ENCODE measurements at regions not wholly inside any gene's neighbourhood (a gene's known extent, or its start where the extent isn't known, plus 50 kb on each side); places are given as distances from the start of the nearest gene placed in this dataset.

DNA sequence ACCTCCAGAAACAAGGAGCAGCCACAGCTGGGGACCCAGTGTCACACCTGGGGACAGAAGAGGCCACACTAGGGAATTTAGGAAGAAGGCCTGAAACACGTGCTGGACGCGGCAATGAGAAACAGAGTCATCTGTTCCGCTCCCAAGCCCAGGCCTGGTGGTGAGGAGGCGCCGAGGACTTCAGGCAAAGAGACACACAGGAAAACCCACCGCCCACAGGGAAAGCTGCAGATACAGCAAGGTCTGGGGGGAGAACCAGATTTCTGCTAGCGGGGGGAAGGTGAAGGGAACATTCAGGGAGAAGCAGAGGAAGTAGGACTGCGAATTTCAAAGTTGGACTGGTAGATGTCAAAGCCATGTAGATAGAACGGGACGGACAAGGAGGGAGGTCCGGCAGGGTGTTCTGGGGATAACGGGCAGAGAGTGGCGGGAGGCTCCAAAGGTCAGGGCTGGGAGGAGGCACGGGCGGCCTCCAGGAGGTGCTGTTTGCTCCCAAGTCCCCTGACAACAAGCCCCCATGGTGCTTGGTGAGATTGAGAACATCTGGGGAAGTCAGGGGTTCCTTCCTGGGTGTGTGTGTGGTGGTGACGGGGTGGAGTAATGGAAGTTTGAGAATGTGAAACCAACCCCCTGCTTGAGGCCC is 351.7 kb upstream of the MYT1L start:
- TF ChIP-seq, protein P1, sequence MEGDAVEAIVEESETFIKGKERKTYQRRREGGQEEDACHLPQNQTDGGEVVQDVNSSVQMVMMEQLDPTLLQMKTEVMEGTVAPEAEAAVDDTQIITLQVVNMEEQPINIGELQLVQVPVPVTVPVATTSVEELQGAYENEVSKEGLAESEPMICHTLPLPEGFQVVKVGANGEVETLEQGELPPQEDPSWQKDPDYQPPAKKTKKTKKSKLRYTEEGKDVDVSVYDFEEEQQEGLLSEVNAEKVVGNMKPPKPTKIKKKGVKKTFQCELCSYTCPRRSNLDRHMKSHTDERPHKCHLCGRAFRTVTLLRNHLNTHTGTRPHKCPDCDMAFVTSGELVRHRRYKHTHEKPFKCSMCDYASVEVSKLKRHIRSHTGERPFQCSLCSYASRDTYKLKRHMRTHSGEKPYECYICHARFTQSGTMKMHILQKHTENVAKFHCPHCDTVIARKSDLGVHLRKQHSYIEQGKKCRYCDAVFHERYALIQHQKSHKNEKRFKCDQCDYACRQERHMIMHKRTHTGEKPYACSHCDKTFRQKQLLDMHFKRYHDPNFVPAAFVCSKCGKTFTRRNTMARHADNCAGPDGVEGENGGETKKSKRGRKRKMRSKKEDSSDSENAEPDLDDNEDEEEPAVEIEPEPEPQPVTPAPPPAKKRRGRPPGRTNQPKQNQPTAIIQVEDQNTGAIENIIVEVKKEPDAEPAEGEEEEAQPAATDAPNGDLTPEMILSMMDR (conservative IDR thresholded peaks at IDR 0.05 in 1 of 2, IDR thresholded peaks at IDR 0.05 in 1 of 2; ENCODE audit: extremely low read depth in 1 of 2, insufficient read depth in 1 of 2, low read depth in 1 of 2, low read length in 2 of 2) = no peak
- no peak for TF ChIP-seq EZH2 (IDR thresholded peaks at IDR 0.05; ENCODE audit: borderline replicate concordance, low read length)

Data from mammary epithelial cell (primary cell).